HG02981 (cell line): ENCODE measurements at regions not wholly inside any gene's neighbourhood (a gene's known extent, or its start where the extent isn't known, plus 50 kb on each side); places are given as distances from the start of the nearest gene placed in this dataset.
"Not testable (repeated sequence)": the region's sequence is repeated elsewhere in the genome, so short reads cannot be mapped to it uniquely, and the experiment has no call there.

Source experiments
- ATAC-seq: cut with Tn5 transposase; IDR thresholded peaks from one replicate; pipeline ENCODE4 v1.9.1; 2021; ENCODE audit warnings: mild to moderate bottlenecking, moderate library complexity; ENCODE audit not compliant: unreplicated experiment

GRCh38 chr2:8252997-8253694, 428.7 kb upstream of the ID2 start:
- ATAC-seq, result peak; percentile 96

GRCh38 chr2:8253781-8254180, 428.1 kb upstream of the ID2 start:
- no peak for ATAC-seq

GRCh38 chr2:8254214-8254613, 427.6 kb upstream of the ID2 start:
- not testable (repeated sequence) for ATAC-seq

- no peak for ATAC-seq
Measured at GRCh38 chr2:8254791-8255447, 426.9 kb upstream of the ID2 start.

- ATAC-seq, result no peak
Measured at GRCh38 chr2:8255448-8255800, 426.4 kb upstream of the ID2 start.

- ATAC-seq, result no peak
Measured at GRCh38 chr2:8256905-8257304, 425.0 kb upstream of the ID2 start.

GRCh38 chr2:8257502-8257901, 424.4 kb upstream of the ID2 start:
- no peak for ATAC-seq

- no peak for ATAC-seq
Measured at GRCh38 chr2:8258406-8258805, 423.4 kb upstream of the ID2 start.

- no peak for ATAC-seq
Measured at GRCh38 chr2:8259106-8259840, 422.6 kb upstream of the ID2 start.

- no peak for ATAC-seq
Measured at GRCh38 chr2:8259841-8260178, 422.0 kb upstream of the ID2 start.

GRCh38 chr2:8260213-8260612, 421.6 kb upstream of the ID2 start:
- ATAC-seq, result no peak

- ATAC-seq, result no peak
Measured at GRCh38 chr2:8263901-8264300, 418.0 kb upstream of the ID2 start.

GRCh38 chr2:8264981-8265380, 416.9 kb upstream of the ID2 start:
- ATAC-seq, result no peak

- no peak for ATAC-seq
Measured at GRCh38 chr2:8265476-8266226, 416.2 kb upstream of the ID2 start.

- ATAC-seq, result no peak
Measured at GRCh38 chr2:8266563-8266962, 415.3 kb upstream of the ID2 start.

- no peak for ATAC-seq
Measured at GRCh38 chr2:8267048-8267447, 414.8 kb upstream of the ID2 start.

GRCh38 chr2:8267721-8268120, 414.1 kb upstream of the ID2 start:
- ATAC-seq, result no peak

GRCh38 chr2:8268172-8268783, 413.6 kb upstream of the ID2 start:
- ATAC-seq, result no peak

GRCh38 chr2:8270699-8271098, 411.2 kb upstream of the ID2 start:
- no peak for ATAC-seq

GRCh38 chr2:8271461-8271860, 410.4 kb upstream of the ID2 start:
- no peak for ATAC-seq

- ATAC-seq, result no peak
Measured at GRCh38 chr2:8276026-8276425, 405.8 kb upstream of the ID2 start.
